Activated B cell treated with CpG ODN at 0.5 μM for 24 hours (primary cell): ENCODE measurements at regions not wholly inside any gene's neighbourhood (a gene's known extent, or its start where the extent isn't known, plus 50 kb on each side); places are given as distances from the start of the nearest gene placed in this dataset.

Experiments used
- ATAC-seq: fragments of 200-7000 bp; cut with Tn5 transposase; one replicate; pipeline ENCODE4 v1.10.0; 2021; ENCODE audit warnings: low read depth, mild to moderate bottlenecking, moderate library complexity
- CTCF ChIA-PET: fragments of 350-600 bp; sonication (Branson Sonifier 250); formaldehyde crosslinking; loops from one replicate; lab custom pipeline; 2021; ENCODE audit warnings: antibody characterized with exemption; lab: Charles Lee
- POLR2A ChIA-PET: fragments of 350-600 bp; sonication (Branson Sonifier 250); formaldehyde crosslinking; loops from one replicate; lab custom pipeline; 2021; ENCODE audit warnings: antibody characterized with exemption; lab: Charles Lee
- DNase-seq: peaks from one replicate; pipeline ENCODE4 v3.0.0; 2022
- H3K27ac Mint-ChIP-seq: one replicate; pipeline ENCODE4 v1.8.0; 2020; ENCODE audit warnings: mixed read lengths
- H3K27me3 Mint-ChIP-seq: one replicate; pipeline ENCODE4 v1.8.0; 2021; ENCODE audit warnings: mixed read lengths
- H3K36me3 Mint-ChIP-seq: one replicate; pipeline ENCODE4 v1.8.0; 2021; ENCODE audit warnings: low read depth, mixed read lengths
- H3K4me1 Mint-ChIP-seq: one replicate; pipeline ENCODE4 v1.8.0; 2021; ENCODE audit warnings: mixed read lengths
- H3K4me3 Mint-ChIP-seq: one replicate; pipeline ENCODE4 v1.8.0; 2020; ENCODE audit warnings: mild to moderate bottlenecking, mixed read lengths
- H3K9me3 Mint-ChIP-seq: one replicate; pipeline ENCODE4 v1.8.0; 2020; ENCODE audit warnings: mixed read lengths
- CTCF ChIP-seq: fragments of 200-600 bp; IDR thresholded peaks from one replicate; pipeline ENCODE4 v1.8.0; 2022; ENCODE audit warnings: antibody characterized with exemption, mild to moderate bottlenecking
- intact Hi-C: fragments of 100-400 bp; cut with micrococcal nuclease; formaldehyde crosslinking; loops from one replicate; pipeline ENCODE4 v1.15.1; 2024

GRCh38 chr12:43210485-43211192 is 341.4 kb downstream of the ADAMTS20 start:
- ChIA-PET POLR2A (no interaction called here), CTCF (no interaction called here)
- ATAC-seq: peak; percentile 65
- H3K4me1 Mint-ChIP-seq: peaks cover 18% of the 10 kb centered on the region
- no peak for DNase-seq
- no peaks in the 10 kb centered on the region for H3K9me3 Mint-ChIP-seq
- H3K4me3 Mint-ChIP-seq: no peak overlapping the region
- no peak for TF ChIP-seq CTCF
- peak overlapping the region; percentile 19 for H3K27ac Mint-ChIP-seq
- intact Hi-C loops: no loop called here
- no peaks in the 10 kb centered on the region for H3K27me3 Mint-ChIP-seq
- no peaks in the 10 kb centered on the region for H3K36me3 Mint-ChIP-seq

- intact Hi-C loops: no loop called here
Observed at GRCh38 chr12:43208627-43209026, 343.4 kb downstream of the ADAMTS20 start.

GRCh38 chr12:43208221-43208620 is 343.8 kb downstream of the ADAMTS20 start:
- peaks cover 18% of the 10 kb centered on the region for H3K4me1 Mint-ChIP-seq
- no peak for ATAC-seq
- intact Hi-C loops: no loop called here

More at GRCh38 chr12:43208627-43209026, 343.4 kb downstream of the ADAMTS20 start:
- CTCF ChIA-PET: no interaction called here
- POLR2A ChIA-PET: no interaction called here
- DNase-seq (no peak), ATAC-seq (no peak)
- H3K9me3 Mint-ChIP-seq: no peaks in the 10 kb centered on the region
- TF ChIP-seq CTCF: no peak
- no peaks in the 10 kb centered on the region for H3K27me3 Mint-ChIP-seq
- peaks cover 18% of the 10 kb centered on the region for H3K4me1 Mint-ChIP-seq
- H3K4me3 Mint-ChIP-seq: no peak overlapping the region
- no peak overlapping the region for H3K27ac Mint-ChIP-seq
- no peaks in the 10 kb centered on the region for H3K36me3 Mint-ChIP-seq

GRCh38 chr12:43206396-43206795 is 345.6 kb downstream of the ADAMTS20 start:
- peaks cover 17% of the 10 kb centered on the region for H3K4me1 Mint-ChIP-seq
- no peaks in the 10 kb centered on the region for H3K9me3 Mint-ChIP-seq
- CTCF ChIA-PET: no interaction called here
- H3K27me3 Mint-ChIP-seq: no peaks in the 10 kb centered on the region
- H3K4me3 Mint-ChIP-seq: no peak overlapping the region
- no peak overlapping the region for H3K27ac Mint-ChIP-seq
- intact Hi-C loops: no loop called here
- POLR2A ChIA-PET: no interaction called here
- DNase-seq (no peak), ATAC-seq (no peak)
- no peak for TF ChIP-seq CTCF
- H3K36me3 Mint-ChIP-seq: no peaks in the 10 kb centered on the region

More at GRCh38 chr12:43208221-43208620, 343.8 kb downstream of the ADAMTS20 start:
- Mint-ChIP-seq H3K36me3 (no peaks in the 10 kb centered on the region), H3K27me3 (no peaks in the 10 kb centered on the region), H3K4me3 (no peak overlapping the region), H3K27ac (no peak overlapping the region), H3K9me3 (no peaks in the 10 kb centered on the region)
- TF ChIP-seq CTCF: no peak
- ChIA-PET CTCF (no interaction called here), POLR2A (no interaction called here)
- no peak for DNase-seq

GRCh38 chr12:43198608-43199007 is 353.4 kb downstream of the ADAMTS20 start:
- intact Hi-C loops: no loop called here
- Mint-ChIP-seq H3K27me3 (no peaks in the 10 kb centered on the region), H3K4me3 (no peak overlapping the region), H3K9me3 (no peaks in the 10 kb centered on the region), H3K27ac (no peak overlapping the region), H3K4me1 (peaks cover 2% of the 10 kb centered on the region), H3K36me3 (no peaks in the 10 kb centered on the region)
- ChIA-PET POLR2A (no interaction called here), CTCF (no interaction called here)
- no peak for DNase-seq
- no peak for ATAC-seq
- no peak for TF ChIP-seq CTCF
